HG02642 (cell line): ENCODE measurements at regions not wholly inside any gene's neighbourhood (a gene's known extent, or its start where the extent isn't known, plus 50 kb on each side); places are given as distances from the start of the nearest gene placed in this dataset.

Experiments used
- ATAC-seq: cut with Tn5 transposase; IDR thresholded peaks from one replicate; pipeline ENCODE4 v1.9.1; 2021; ENCODE audit warnings: mild to moderate bottlenecking; ENCODE audit not compliant: unreplicated experiment, poor library complexity

- no peak for ATAC-seq
Measured at GRCh38 chr13:73870036-73870741, 264.0 kb downstream of the KLF12 start.

GRCh38 chr13:73865027-73865426, 269.2 kb downstream of the KLF12 start:
- ATAC-seq = no peak

- no peak for ATAC-seq
Measured at GRCh38 chr13:73861136-73861535, 273.1 kb downstream of the KLF12 start.

- no peak for ATAC-seq
Measured at GRCh38 chr13:73860501-73860900, 273.7 kb downstream of the KLF12 start.

- ATAC-seq = no peak
Measured at GRCh38 chr13:73859841-73860240, 274.4 kb downstream of the KLF12 start.

- no peak for ATAC-seq
Measured at GRCh38 chr13:73857106-73857505, 277.1 kb downstream of the KLF12 start.

- ATAC-seq = peak; percentile 46
Measured at GRCh38 chr13:73851104-73851503, 283.1 kb downstream of the KLF12 start.

GRCh38 chr13:73850104-73850873, 283.9 kb downstream of the KLF12 start:
- ATAC-seq = peak; percentile 15

GRCh38 chr13:73849292-73849691, 284.9 kb downstream of the KLF12 start:
- no peak for ATAC-seq

GRCh38 chr13:73844986-73845385, 289.2 kb downstream of the KLF12 start:
- no peak for ATAC-seq

- no peak for ATAC-seq
Measured at GRCh38 chr13:73842626-73843025, 291.6 kb downstream of the KLF12 start.

GRCh38 chr13:73842184-73842583, 292.0 kb downstream of the KLF12 start:
- no peak for ATAC-seq

- no peak for ATAC-seq
Measured at GRCh38 chr13:73837147-73837546, 297.1 kb downstream of the KLF12 start.

GRCh38 chr13:73835138-73835721, 299.0 kb downstream of the KLF12 start:
- no peak for ATAC-seq

- ATAC-seq = no peak
Measured at GRCh38 chr13:73833325-73834070, 300.7 kb downstream of the KLF12 start.

GRCh38 chr13:73832825-73833224, 301.4 kb downstream of the KLF12 start:
- ATAC-seq = no peak

- ATAC-seq = no peak
Measured at GRCh38 chr13:73832128-73832588, 302.0 kb downstream of the KLF12 start.

GRCh38 chr13:73829416-73829815, 304.8 kb downstream of the KLF12 start:
- ATAC-seq = no peak

- ATAC-seq = no peak
Measured at GRCh38 chr13:73828811-73829210, 305.4 kb downstream of the KLF12 start.

GRCh38 chr13:73827434-73827833, 306.8 kb downstream of the KLF12 start:
- no peak for ATAC-seq

GRCh38 chr13:73825143-73825542, 309.1 kb downstream of the KLF12 start:
- ATAC-seq = no peak
